DND-41 (cell line): ENCODE measurements at regions not wholly inside any gene's neighbourhood (a gene's known extent, or its start where the extent isn't known, plus 50 kb on each side); places are given as distances from the start of the nearest gene placed in this dataset.

Source experiments
- ATAC-seq: fragments of 200-7000 bp; cut with Tn5 transposase; 3 replicates; pipeline ENCODE4 v1.9.1; 2021; ENCODE audit warnings: low read depth; ENCODE audit not compliant: insufficient read depth
- DNase-seq: peaks from one replicate; pipeline ENCODE4 v3.0.0-alpha.2; 2020
- H2AFZ ChIP-seq: 2 replicates; pipeline ENCODE4 v1.6.0; 2012; ENCODE audit warnings: low read depth, low read length
- H3K27ac ChIP-seq: 2 replicates; pipeline ENCODE4 v1.5.1; 2012; ENCODE audit warnings: low read length, inconsistent platforms
- H3K27me3 ChIP-seq: fragments of 200-600 bp; sonication (generic); 2 replicates; pipeline ENCODE4 v1.6.0; 2012; ENCODE audit warnings: low read length, mild to moderate bottlenecking, inconsistent platforms; ENCODE audit not compliant: insufficient read depth, poor library complexity
- H3K36me3 ChIP-seq: 2 replicates; pipeline ENCODE4 v1.5.1; 2012; ENCODE audit warnings: low read length, inconsistent platforms; ENCODE audit not compliant: insufficient read depth
- H3K4me1 ChIP-seq: 2 replicates; pipeline ENCODE4 v1.5.1; 2012; ENCODE audit warnings: mild to moderate bottlenecking, low read length; ENCODE audit not compliant: insufficient read depth
- H3K4me2 ChIP-seq: 2 replicates; pipeline ENCODE4 v1.6.0; 2012; ENCODE audit warnings: mild to moderate bottlenecking, moderate library complexity, low read length, inconsistent platforms; ENCODE audit not compliant: insufficient read depth
- H3K4me3 ChIP-seq, 2 experiments: fragments of 200-600 bp in 1 of 2; shearing (Covaris generic) in 1 of 2; 2 replicates each; pipeline ENCODE4 v1.5.1; 2012 to 2016; ENCODE audit warnings: inconsistent platforms in 2 of 2, low read length in 2 of 2, mild to moderate bottlenecking in 2 of 2, low read depth in 1 of 2, moderate library complexity in 1 of 2
- H3K79me2 ChIP-seq: 2 replicates; pipeline ENCODE4 v1.6.0; 2012; ENCODE audit warnings: low read length, inconsistent platforms; ENCODE audit not compliant: insufficient read depth
- H3K9ac ChIP-seq: 2 replicates; pipeline ENCODE4 v1.6.0; 2012; ENCODE audit warnings: low read depth, mild to moderate bottlenecking, inconsistent platforms, low read length, moderate library complexity
- H3K9me3 ChIP-seq: 2 replicates; pipeline ENCODE4 v1.5.1; 2012; ENCODE audit warnings: low read length, moderate library complexity, mild to moderate bottlenecking, inconsistent platforms; ENCODE audit not compliant: insufficient read depth, severe bottlenecking
- H4K20me1 ChIP-seq: 2 replicates; pipeline ENCODE4 v1.6.0; 2012; ENCODE audit warnings: low read length; ENCODE audit not compliant: insufficient read depth
- EZH2 ChIP-seq: IDR thresholded peaks from 3 replicates; pipeline ENCODE4 v1.6.1; 2012; ENCODE audit warnings: borderline replicate concordance, low read depth, mild to moderate bottlenecking, moderate library complexity, low read length, inconsistent platforms; ENCODE audit not compliant: severe bottlenecking
- TF ChIP-seq, protein P1 (sequence below): IDR thresholded peaks from 2 replicates; pipeline ENCODE4 v1.5.1; 2012; ENCODE audit warnings: borderline replicate concordance, low read length, moderate library complexity, mild to moderate bottlenecking; ENCODE audit not compliant: poor library complexity, severe bottlenecking; ENCODE audit errors: extremely low read depth

DNA sequence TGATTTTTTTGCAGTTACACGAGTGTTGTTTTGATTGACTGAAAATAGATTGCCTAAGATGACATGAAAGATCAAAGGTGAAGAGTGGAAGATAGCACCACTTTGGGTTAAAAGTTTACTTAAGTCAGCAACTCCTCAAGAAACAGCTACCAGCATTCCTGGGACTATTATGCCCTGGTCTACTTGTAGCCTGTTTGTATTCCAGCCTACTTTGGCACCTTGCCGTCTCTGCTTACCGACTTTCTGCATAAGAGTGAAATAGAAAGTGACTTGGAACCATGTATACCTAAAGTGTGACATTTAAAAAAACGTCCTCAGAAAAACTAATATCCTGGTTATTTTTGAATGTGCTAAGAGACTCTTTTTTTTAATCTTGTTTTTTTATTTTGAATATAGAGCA, 631.5 kb upstream of the PTBP2 start:
- no peak for DNase-seq

DNA sequence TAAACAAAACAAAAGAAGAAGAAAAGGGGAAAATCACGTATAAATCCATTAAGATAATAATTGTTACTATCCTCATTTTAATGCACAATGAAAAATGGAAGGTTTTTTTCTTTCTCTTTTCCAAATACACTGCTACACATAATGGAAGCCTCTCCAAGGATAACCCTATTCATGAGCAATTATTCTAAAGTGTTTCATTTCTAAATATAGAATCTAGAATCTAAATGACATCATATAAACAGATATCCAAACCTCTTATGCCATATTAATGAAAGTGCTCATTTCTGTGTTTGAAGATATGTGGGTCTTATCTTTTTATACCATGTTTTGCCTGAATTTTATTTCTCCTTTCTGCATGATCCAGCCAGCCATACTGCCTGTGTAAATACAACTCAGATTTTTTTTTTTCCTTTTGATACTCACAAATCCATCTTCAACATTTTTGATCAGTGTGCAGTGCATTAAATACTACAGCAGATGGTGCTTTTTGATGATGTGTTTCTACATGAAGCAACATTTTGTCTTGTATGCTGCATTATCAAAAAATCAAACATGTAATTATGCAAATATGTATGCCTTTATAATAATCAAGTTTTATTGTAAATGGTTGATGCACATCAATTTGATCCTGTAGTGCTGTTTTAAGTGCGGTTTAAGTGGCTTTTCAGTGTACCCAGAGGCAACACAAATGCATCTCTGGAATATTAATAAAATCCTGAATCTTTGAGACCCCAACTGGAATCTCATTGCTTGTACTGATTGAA, 625.6 kb upstream of the PTBP2 start:
- Histone ChIP-seq H3K36me3 (no peaks in the 10 kb centered on the region), H3K9ac (no peak overlapping the region), H3K4me1 (no peaks in the 10 kb centered on the region), H3K27me3 (no peaks in the 10 kb centered on the region), H3K27ac (no peak overlapping the region), H3K4me3 (no peak overlapping the region), H4K20me1 (no peaks in the 10 kb centered on the region), H2AFZ (no peak overlapping the region), H3K9me3 (no peaks in the 10 kb centered on the region), H3K4me2 (no peak overlapping the region), H3K79me2 (no peaks in the 10 kb centered on the region)
- no peak for DNase-seq
- no peak for ATAC-seq
- TF ChIP-seq EZH2, result no peak
- TF ChIP-seq, protein P1, sequence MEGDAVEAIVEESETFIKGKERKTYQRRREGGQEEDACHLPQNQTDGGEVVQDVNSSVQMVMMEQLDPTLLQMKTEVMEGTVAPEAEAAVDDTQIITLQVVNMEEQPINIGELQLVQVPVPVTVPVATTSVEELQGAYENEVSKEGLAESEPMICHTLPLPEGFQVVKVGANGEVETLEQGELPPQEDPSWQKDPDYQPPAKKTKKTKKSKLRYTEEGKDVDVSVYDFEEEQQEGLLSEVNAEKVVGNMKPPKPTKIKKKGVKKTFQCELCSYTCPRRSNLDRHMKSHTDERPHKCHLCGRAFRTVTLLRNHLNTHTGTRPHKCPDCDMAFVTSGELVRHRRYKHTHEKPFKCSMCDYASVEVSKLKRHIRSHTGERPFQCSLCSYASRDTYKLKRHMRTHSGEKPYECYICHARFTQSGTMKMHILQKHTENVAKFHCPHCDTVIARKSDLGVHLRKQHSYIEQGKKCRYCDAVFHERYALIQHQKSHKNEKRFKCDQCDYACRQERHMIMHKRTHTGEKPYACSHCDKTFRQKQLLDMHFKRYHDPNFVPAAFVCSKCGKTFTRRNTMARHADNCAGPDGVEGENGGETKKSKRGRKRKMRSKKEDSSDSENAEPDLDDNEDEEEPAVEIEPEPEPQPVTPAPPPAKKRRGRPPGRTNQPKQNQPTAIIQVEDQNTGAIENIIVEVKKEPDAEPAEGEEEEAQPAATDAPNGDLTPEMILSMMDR, result no peak

More for the DNA sequence above, 631.5 kb upstream of the PTBP2 start:
- H3K4me2 ChIP-seq, result no peak overlapping the region
- H4K20me1 ChIP-seq, result no peaks in the 10 kb centered on the region
- no peaks in the 10 kb centered on the region for H3K79me2 ChIP-seq
- no peaks in the 10 kb centered on the region for H3K27me3 ChIP-seq
- no peak overlapping the region for H2AFZ ChIP-seq
- no peak overlapping the region for H3K27ac ChIP-seq
- H3K4me3 ChIP-seq, result no peak overlapping the region
- no peaks in the 10 kb centered on the region for H3K9me3 ChIP-seq
- ATAC-seq, result no peak
- H3K4me1 ChIP-seq, result no peaks in the 10 kb centered on the region
- no peak overlapping the region for H3K9ac ChIP-seq
- no peaks in the 10 kb centered on the region for H3K36me3 ChIP-seq
- TF ChIP-seq EZH2, result no peak
- TF ChIP-seq, protein P1, result no peak

DNA sequence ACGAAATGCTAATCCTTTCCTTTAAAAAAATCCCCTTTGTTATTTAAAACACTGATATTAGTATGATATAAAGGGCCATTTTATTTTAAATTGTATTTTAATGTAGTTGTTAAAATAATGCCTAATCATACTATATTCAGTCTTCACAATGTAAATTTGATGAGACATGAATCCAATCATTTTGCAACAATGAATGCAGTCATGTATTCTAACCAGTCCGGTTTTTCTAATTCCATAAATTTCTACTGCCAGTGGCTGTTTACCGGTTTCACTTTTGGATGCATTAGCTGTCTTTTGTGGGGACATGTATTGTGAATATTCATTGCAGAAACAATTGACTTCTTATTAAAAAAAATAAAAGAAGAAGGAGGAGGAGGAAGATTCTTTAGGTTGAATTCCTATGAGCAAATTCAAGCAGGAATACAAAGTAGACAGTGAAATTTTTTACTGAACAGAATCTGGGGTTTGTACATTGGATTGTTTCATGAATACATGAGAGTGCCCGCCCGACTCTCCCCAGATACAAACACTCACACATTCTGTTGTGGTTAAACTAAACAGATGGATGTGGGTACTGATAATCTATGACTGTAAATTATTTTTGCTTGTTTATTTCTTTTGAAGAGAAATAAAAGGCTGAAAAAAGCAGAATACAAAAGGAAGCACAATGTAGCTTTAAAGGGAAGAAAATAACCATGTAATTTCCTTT, 624.8 kb upstream of the PTBP2 start:
- no peaks in the 10 kb centered on the region for H3K4me1 ChIP-seq
- DNase-seq, result no peak
- H3K4me2 ChIP-seq, result no peak overlapping the region
- no peak overlapping the region for H3K9ac ChIP-seq
- H3K27me3 ChIP-seq, result no peaks in the 10 kb centered on the region
- TF ChIP-seq EZH2, result no peak
- TF ChIP-seq, protein P1, result no peak
- no peak overlapping the region for H2AFZ ChIP-seq
- H3K36me3 ChIP-seq, result no peaks in the 10 kb centered on the region
- ATAC-seq, result no peak
- H3K9me3 ChIP-seq, result no peaks in the 10 kb centered on the region
- H4K20me1 ChIP-seq, result no peaks in the 10 kb centered on the region
- no peaks in the 10 kb centered on the region for H3K79me2 ChIP-seq
- no peak overlapping the region for H3K27ac ChIP-seq
- H3K4me3 ChIP-seq, result no peak overlapping the region
